ENCODE measurements at regions not wholly inside any gene's neighbourhood (a gene's known extent, or its start where the extent isn't known, plus 50 kb on each side); places are given as distances from the start of the nearest gene placed in this dataset.

DNA sequence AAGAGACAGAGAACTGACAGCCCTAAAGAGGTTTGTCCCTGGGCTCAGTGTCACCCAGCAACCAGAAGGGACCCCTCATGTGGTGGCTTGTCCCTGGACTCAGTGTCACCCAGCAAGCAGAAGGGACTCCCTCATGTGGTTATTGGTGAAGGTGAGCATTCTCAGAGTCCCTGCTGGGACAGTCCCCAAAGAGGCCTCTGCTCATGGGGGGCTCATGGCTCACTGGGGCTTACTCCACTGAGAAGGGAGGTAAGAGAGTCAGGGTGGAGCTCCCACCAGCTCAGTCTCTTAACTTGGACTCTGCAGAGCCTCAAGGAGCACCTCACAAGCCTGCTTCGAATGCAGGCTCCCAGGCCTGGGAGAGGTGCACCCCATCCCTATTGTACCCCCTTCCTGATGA lies 145.2 kb upstream of the COPS8 start:
- Mint-ChIP-seq H3K4me3 (no peak overlapping the region), H3K4me1 (peaks cover 14% of the 10 kb centered on the region), H3K9me3 (no peaks in the 10 kb centered on the region), H3K36me3 (ENCODE audit: low read depth) (no peaks in the 10 kb centered on the region), H3K27ac (ENCODE audit: unreplicated experiment) (peak overlapping the region; percentile 57), H3K27me3 (ENCODE audit: low read depth) (no peaks in the 10 kb centered on the region)
- TF ChIP-seq, protein P1, sequence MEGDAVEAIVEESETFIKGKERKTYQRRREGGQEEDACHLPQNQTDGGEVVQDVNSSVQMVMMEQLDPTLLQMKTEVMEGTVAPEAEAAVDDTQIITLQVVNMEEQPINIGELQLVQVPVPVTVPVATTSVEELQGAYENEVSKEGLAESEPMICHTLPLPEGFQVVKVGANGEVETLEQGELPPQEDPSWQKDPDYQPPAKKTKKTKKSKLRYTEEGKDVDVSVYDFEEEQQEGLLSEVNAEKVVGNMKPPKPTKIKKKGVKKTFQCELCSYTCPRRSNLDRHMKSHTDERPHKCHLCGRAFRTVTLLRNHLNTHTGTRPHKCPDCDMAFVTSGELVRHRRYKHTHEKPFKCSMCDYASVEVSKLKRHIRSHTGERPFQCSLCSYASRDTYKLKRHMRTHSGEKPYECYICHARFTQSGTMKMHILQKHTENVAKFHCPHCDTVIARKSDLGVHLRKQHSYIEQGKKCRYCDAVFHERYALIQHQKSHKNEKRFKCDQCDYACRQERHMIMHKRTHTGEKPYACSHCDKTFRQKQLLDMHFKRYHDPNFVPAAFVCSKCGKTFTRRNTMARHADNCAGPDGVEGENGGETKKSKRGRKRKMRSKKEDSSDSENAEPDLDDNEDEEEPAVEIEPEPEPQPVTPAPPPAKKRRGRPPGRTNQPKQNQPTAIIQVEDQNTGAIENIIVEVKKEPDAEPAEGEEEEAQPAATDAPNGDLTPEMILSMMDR (conservative IDR thresholded peaks at IDR 0.05): no peak
- DNase-seq (ENCODE audit: low read depth, low spot score): no peak

DNA sequence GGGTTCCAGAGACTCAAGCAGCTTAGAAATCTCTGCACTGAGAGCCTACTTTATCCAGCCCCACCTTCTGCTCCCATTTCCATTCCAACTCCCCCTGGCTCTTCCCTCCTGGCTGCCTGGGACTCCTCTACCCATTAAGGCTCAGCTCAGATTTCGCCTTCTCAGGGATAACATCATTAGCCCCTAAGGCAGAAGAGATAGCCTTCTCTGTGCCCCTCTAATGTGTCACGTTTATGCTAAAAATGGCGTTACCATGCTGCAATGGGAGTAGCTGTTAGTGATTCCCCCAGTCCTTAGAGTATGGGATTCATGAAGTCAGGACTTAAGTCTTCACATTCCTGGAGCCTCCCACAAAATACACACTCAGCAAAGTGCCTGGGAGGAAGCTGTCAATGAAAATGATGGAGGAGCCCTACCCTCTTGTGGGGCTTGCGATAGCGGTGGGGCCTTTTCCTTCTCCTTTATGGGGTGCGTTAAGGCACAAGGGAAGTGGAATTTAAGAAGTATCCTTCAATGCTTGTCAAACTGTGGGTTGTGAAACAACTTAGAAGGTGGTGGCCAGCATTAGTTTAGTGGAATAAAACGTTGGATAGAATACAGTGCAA lies 144.7 kb upstream of the COPS8 start:
- Mint-ChIP-seq H3K4me1 (peaks cover 14% of the 10 kb centered on the region), H3K27ac (ENCODE audit: unreplicated experiment) (peak overlapping the region; percentile 60), H3K27me3 (ENCODE audit: low read depth) (no peaks in the 10 kb centered on the region), H3K4me3 (no peak overlapping the region), H3K9me3 (no peaks in the 10 kb centered on the region), H3K36me3 (ENCODE audit: low read depth) (no peaks in the 10 kb centered on the region)
- TF ChIP-seq, protein P1 (conservative IDR thresholded peaks at IDR 0.05): no peak
- DNase-seq (ENCODE audit: low read depth, low spot score): no peak

DNA sequence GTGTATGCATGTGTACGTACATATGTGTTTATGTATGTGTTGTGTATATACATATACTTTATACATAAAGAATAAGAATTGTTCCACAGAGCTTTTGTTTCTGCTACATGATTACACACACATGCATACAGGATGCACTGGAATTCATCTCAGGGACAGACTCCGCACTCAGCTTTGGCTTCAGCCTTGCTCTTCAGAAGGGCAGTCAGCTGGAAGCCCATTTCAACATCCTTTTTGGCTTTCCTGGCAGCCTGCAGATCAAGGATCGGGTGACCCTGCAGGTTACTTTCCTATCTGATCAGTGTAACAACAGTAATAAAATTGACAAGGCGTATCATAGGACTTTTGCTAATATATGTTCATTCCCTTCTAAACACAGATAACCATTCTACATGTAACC lies 144.1 kb upstream of the COPS8 start:
- no peak overlapping the region for H3K4me3 Mint-ChIP-seq
- no peaks in the 10 kb centered on the region for H3K36me3 Mint-ChIP-seq (ENCODE audit: low read depth)
- no peaks in the 10 kb centered on the region for H3K9me3 Mint-ChIP-seq
- TF ChIP-seq, protein P1 (conservative IDR thresholded peaks at IDR 0.05): no peak
- peaks cover 14% of the 10 kb centered on the region for H3K4me1 Mint-ChIP-seq
- H3K27me3 Mint-ChIP-seq (ENCODE audit: low read depth): no peaks in the 10 kb centered on the region
- no peak overlapping the region for H3K27ac Mint-ChIP-seq (ENCODE audit: unreplicated experiment)
- DNase-seq (ENCODE audit: low read depth, low spot score): no peak

DNA sequence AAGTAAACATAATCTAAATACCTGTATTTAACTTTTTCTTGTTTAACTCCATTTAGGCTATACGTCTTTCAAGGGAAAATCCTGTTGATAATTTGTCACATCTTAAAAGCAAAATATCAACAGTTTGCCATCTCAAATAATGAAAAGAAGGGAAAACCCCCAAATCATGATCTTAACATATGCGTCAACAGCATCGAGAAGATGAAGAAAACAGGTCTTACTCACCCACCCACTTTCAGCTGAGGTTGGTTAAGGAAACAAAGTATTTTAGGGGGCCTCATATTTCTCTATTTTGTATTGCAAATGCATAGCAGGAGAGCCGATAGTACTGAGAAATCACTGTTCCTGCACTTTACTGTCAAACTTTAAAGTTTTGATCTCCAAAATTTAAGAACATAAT lies 143.1 kb upstream of the COPS8 start:
- H3K27me3 Mint-ChIP-seq (ENCODE audit: low read depth): no peaks in the 10 kb centered on the region
- H3K9me3 Mint-ChIP-seq: no peaks in the 10 kb centered on the region
- DNase-seq (ENCODE audit: low read depth, low spot score): no peak
- TF ChIP-seq, protein P1 (conservative IDR thresholded peaks at IDR 0.05): no peak
- H3K4me1 Mint-ChIP-seq: peaks cover 14% of the 10 kb centered on the region
- no peak overlapping the region for H3K27ac Mint-ChIP-seq (ENCODE audit: unreplicated experiment)
- no peaks in the 10 kb centered on the region for H3K36me3 Mint-ChIP-seq (ENCODE audit: low read depth)
- H3K4me3 Mint-ChIP-seq: no peak overlapping the region

DNA sequence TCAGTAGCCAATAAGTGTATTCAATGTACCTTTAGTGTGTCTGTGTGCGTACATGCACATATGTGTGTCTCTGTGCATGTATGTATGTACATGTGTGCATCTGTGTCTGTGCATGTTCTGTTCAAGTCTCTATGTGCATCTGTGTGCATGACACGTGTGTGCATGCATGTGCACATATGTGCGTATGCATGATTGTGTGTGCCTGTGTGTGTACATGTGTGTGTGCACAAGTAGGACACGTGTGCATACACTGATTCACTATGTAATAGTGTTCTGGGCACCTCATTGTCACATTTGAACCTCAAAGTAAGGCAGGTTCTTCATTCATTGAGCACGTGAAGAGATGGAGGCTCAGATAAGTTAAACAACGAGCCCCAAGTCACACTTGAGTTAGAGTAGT lies 142.6 kb upstream of the COPS8 start:
- H3K36me3 Mint-ChIP-seq (ENCODE audit: low read depth): no peaks in the 10 kb centered on the region
- H3K9me3 Mint-ChIP-seq: no peaks in the 10 kb centered on the region
- peaks cover 14% of the 10 kb centered on the region for H3K4me1 Mint-ChIP-seq
- no peak overlapping the region for H3K27ac Mint-ChIP-seq (ENCODE audit: unreplicated experiment)
- H3K4me3 Mint-ChIP-seq: no peak overlapping the region
- H3K27me3 Mint-ChIP-seq (ENCODE audit: low read depth): no peaks in the 10 kb centered on the region
- TF ChIP-seq, protein P1 (conservative IDR thresholded peaks at IDR 0.05): no peak
- DNase-seq (ENCODE audit: low read depth, low spot score): no peak

Data from neural crest cell (in vitro differentiated cells).